C4-2B (cell line): ENCODE measurements at regions not wholly inside any gene's neighbourhood (a gene's known extent, or its start where the extent isn't known, plus 50 kb on each side); places are given as distances from the start of the nearest gene placed in this dataset.

Experiments
- H3K27ac ChIP-seq: fragments of 450-650 bp; 2 replicates; pipeline ENCODE4 v1.5.1; 2017
- CTCF ChIP-seq: fragments of 450-650 bp; conservative IDR thresholded peaks from 2 replicates; pipeline ENCODE4 v1.5.1; 2017; ENCODE audit warnings: mild to moderate bottlenecking
- ZFX ChIP-seq: fragments of 450-650 bp; IDR thresholded peaks from 2 replicates; pipeline ENCODE4 v1.6.1; 2017

- no peak for TF ChIP-seq CTCF
- H3K27ac ChIP-seq: no peak overlapping the region
Measured at GRCh38 chr3:145133281-145133680, 1027.7 kb downstream of the PLOD2 start.

- TF ChIP-seq CTCF: no peak
- TF ChIP-seq ZFX: no peak
- no peak overlapping the region for H3K27ac ChIP-seq
Measured at GRCh38 chr3:145134738-145135137, 1026.2 kb downstream of the PLOD2 start.

GRCh38 chr3:145144361-145144760 is 1016.6 kb downstream of the PLOD2 start:
- no peak for TF ChIP-seq ZFX
- TF ChIP-seq CTCF: no peak
- H3K27ac ChIP-seq: no peak overlapping the region

GRCh38 chr3:145145461-145145860 is 1015.5 kb downstream of the PLOD2 start:
- TF ChIP-seq ZFX (no peak), CTCF (no peak)
- no peak overlapping the region for H3K27ac ChIP-seq

- TF ChIP-seq ZFX (no peak), CTCF (no peak)
- no peak overlapping the region for H3K27ac ChIP-seq
Measured at GRCh38 chr3:145159640-145160039, 1001.3 kb downstream of the PLOD2 start.

DNA sequence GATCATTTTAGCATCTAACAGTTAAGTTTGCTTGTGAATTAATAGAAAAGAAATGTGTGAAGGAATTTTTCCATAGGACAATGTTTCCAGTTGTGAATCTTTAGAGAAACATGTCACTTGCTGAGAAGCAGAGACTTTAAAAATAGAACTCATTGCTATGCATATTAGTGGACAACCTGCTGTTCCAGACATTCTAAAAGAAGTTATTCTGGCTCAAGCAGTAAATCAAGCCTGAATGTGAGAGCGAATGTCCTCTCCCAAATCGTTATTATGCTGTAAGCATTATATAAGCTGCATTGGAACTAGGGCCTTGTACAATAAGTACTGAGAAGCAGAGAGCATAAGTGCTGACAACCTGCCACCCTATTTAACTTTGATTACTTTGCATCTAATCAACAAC is 990.9 kb downstream of the PLOD2 start:
- no peak overlapping the region for H3K27ac ChIP-seq
- TF ChIP-seq CTCF (no peak), ZFX (no peak)

- TF ChIP-seq CTCF: no peak
- no peak for TF ChIP-seq ZFX
- H3K27ac ChIP-seq: no peak overlapping the region
Measured at GRCh38 chr3:145175626-145176025, 985.4 kb downstream of the PLOD2 start.

GRCh38 chr3:145176907-145177306 is 984.1 kb downstream of the PLOD2 start:
- no peak overlapping the region for H3K27ac ChIP-seq
- no peak for TF ChIP-seq CTCF
- TF ChIP-seq ZFX: no peak
